Neural progenitor cell (in vitro differentiated cells): ENCODE measurements at regions not wholly inside any gene's neighbourhood (a gene's known extent, or its start where the extent isn't known, plus 50 kb on each side); places are given as distances from the start of the nearest gene placed in this dataset.

Experiments used
- CTCF ChIP-seq: fragments of 200-600 bp; sonication (generic); IDR thresholded peaks from 2 replicates; pipeline ENCODE4 v1.5.1; 2017; ENCODE audit warnings: antibody characterized with exemption, mild to moderate bottlenecking
- EZH2 ChIP-seq: fragments of 200-600 bp; sonication (generic); IDR thresholded peaks from 2 replicates; pipeline ENCODE4 v1.6.1; 2017; ENCODE audit warnings: antibody characterized with exemption, mild to moderate bottlenecking, moderate library complexity

- no peak for TF ChIP-seq CTCF
- no peak for TF ChIP-seq EZH2
Observed at GRCh38 chr2:106573773-106574172, 86.6 kb downstream of the CD8B2 start.
